ENCODE measurements at regions not wholly inside any gene's neighbourhood (a gene's known extent, or its start where the extent isn't known, plus 50 kb on each side); places are given as distances from the start of the nearest gene placed in this dataset.

DNA sequence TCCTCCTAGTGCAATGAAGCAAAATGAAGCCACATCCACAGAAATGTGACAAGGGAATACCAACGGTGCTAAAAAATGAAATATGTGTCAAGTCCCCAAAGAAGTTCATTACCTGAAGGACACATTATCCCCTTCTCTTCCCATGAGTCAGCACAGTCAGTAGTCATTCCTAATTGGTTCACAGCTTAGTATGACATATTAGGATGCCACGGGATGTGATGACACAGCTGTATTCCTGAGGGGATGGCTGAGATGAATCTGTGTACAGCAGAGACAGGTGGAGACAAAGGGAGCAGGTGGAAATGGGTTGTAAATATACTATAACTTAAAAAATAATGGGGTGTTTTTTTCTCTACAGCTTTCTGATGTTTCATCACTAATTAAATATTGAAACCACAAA, 273.4 kb downstream of the ARRDC4 start:
- TF ChIP-seq, protein P1, sequence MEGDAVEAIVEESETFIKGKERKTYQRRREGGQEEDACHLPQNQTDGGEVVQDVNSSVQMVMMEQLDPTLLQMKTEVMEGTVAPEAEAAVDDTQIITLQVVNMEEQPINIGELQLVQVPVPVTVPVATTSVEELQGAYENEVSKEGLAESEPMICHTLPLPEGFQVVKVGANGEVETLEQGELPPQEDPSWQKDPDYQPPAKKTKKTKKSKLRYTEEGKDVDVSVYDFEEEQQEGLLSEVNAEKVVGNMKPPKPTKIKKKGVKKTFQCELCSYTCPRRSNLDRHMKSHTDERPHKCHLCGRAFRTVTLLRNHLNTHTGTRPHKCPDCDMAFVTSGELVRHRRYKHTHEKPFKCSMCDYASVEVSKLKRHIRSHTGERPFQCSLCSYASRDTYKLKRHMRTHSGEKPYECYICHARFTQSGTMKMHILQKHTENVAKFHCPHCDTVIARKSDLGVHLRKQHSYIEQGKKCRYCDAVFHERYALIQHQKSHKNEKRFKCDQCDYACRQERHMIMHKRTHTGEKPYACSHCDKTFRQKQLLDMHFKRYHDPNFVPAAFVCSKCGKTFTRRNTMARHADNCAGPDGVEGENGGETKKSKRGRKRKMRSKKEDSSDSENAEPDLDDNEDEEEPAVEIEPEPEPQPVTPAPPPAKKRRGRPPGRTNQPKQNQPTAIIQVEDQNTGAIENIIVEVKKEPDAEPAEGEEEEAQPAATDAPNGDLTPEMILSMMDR (IDR thresholded peaks at IDR 0.05) = no peak
- TF ChIP-seq POLR2A (IDR thresholded peaks at IDR 0.05) = no peak

All from gastroesophageal sphincter (tissue), 3 donors.